ENCODE measurements at regions not wholly inside any gene's neighbourhood (a gene's known extent, or its start where the extent isn't known, plus 50 kb on each side); places are given as distances from the start of the nearest gene placed in this dataset.

DNA sequence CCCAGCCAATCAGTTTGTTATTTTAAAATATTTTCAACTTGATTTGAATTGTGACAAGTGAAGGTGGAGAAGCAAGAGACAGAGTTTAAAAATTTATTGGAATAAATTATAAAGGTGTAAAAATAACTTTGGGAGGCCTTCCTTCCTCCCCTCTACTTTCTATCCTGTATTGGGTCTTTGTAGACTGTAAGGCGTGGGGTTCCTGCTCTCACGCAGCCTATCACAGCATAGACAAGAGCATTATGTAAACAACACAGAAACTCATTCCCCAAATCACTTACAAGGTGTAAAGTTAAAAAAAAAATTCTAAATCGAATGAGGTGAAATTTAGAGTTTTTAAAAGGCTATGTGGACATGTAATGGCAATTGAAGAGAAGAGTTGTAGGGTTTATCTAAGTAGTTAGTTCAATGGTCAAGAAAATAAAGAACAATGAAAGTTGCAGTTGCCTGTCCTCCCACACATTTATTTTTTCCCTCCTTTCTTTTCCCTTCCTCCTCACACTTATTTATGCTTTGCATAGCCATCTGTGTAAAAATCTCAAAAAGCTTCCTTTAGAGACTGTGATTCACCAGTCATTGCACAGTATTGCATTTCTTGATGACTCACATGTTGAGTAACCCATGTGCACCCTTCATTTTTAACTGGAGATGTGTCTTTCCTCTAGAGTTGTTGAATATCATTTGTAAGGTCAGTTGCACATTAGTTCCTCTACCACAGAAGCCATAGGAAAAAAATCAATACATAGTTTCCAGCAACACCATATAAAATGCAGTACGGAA lies 242.2 kb downstream of the PTPRC start:
- Histone ChIP-seq H3K4me3 (no peak overlapping the region), H3K9me3 (no peaks in the 10 kb centered on the region), H3K4me1 (peaks cover 0 to 5% (median 0%) of the 10 kb centered on the region in 4 donors), H3K27ac (replicated peaks in 1 of 4) (no peak overlapping the region), H3K27me3 (no peaks in the 10 kb centered on the region), H3K36me3 (no peaks in the 10 kb centered on the region)
- TF ChIP-seq POLR2AphosphoS5 (IDR thresholded peaks at IDR 0.05) (no peak), EP300 (IDR thresholded peaks at IDR 0.05) (no peak), POLR2A (IDR thresholded peaks at IDR 0.05; ENCODE audit: low read depth) (no peak)
- intact Hi-C loops (cut with DNase I): no loop called here
- DNase-seq (ENCODE audit: extremely low spot score): no peak
- WGBS: 90% methylated on average over 4 of the region's 4 CpGs

- no peak overlapping the region for H3K4me3 ChIP-seq
- H3K36me3 ChIP-seq: no peaks in the 10 kb centered on the region
- intact Hi-C loops (cut with DNase I): no loop called here
- no peak overlapping the region for H3K27ac ChIP-seq (replicated peaks in 1 of 4)
- peaks cover 0 to 5% (median 0%) of the 10 kb centered on the region in 4 donors for H3K4me1 ChIP-seq
- DNase-seq (ENCODE audit: extremely low spot score): no peak
- no peaks in the 10 kb centered on the region for H3K9me3 ChIP-seq
- H3K27me3 ChIP-seq: no peaks in the 10 kb centered on the region
- no peak for TF ChIP-seq CTCF (IDR thresholded peaks at IDR 0.05)
- TF ChIP-seq EP300 (IDR thresholded peaks at IDR 0.05): no peak
- TF ChIP-seq POLR2AphosphoS5 (IDR thresholded peaks at IDR 0.05): no peak
- no peak for TF ChIP-seq POLR2A (IDR thresholded peaks at IDR 0.05; ENCODE audit: low read depth)
Observed at GRCh38 chr1:198883184-198883583, 244.3 kb downstream of the PTPRC start.

DNA sequence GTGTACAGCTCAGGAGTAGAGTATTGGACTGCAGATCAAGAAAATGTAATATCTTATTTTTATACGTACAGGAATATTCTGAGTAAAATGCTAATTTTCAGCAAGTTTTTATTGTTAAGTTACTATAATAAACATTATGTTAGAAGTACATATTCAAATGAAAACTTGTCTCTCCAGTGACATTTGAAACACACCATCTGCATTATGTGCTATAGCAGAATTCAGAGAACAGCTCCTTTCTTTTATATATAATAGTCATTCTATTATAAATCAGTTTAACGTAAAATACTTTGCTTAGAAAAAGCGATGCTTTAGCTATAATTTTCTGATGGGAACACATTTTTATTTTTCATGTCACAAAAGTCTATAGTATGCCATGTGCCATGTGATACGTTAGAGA lies 249.0 kb downstream of the PTPRC start:
- Histone ChIP-seq H3K9me3 (no peaks in the 10 kb centered on the region), H3K27me3 (no peaks in the 10 kb centered on the region), H3K36me3 (no peaks in the 10 kb centered on the region), H3K4me1 (no peaks in the 10 kb centered on the region), H3K4me3 (no peak overlapping the region), H3K27ac (replicated peaks in 1 of 4) (no peak overlapping the region)
- DNase-seq (ENCODE audit: extremely low spot score): no peak
- 69% methylated on average over 4 of the region's 4 CpGs for WGBS
- intact Hi-C loops (cut with DNase I): no loop called here
- TF ChIP-seq CTCF (IDR thresholded peaks at IDR 0.05): no peak
- no peak for TF ChIP-seq POLR2A (IDR thresholded peaks at IDR 0.05; ENCODE audit: low read depth)

DNA sequence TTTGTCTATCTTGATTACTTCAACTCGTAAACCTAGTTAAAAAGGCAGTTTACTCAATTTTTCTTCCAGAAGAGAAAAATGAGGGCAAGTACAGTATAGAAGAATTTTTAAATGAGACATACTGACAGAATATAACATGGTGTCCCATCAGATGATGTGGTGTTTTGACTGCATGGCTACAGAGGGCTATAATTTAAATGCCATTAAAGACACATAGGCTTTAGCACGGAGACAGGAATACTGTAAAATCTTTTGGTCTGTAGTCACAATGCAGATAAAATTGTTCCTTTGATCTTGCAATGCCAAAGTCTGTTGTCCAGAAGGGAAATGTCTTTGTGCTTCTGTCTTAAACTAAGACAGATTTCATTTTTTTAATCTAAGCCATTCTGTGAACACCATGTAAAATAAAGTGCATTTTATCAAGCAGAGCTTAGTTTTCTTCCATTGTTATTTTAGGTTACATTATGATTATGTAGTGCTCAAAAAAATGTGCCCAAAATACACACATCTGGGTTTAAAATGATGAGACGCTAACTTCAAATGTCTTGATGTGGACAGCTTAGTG lies 249.6 kb downstream of the PTPRC start:
- H3K36me3 ChIP-seq: no peaks in the 10 kb centered on the region
- no peak overlapping the region for H3K4me3 ChIP-seq
- no peaks in the 10 kb centered on the region for H3K27me3 ChIP-seq
- no peak for DNase-seq (ENCODE audit: extremely low spot score)
- H3K4me1 ChIP-seq: no peaks in the 10 kb centered on the region
- intact Hi-C loops (cut with DNase I): no loop called here
- WGBS: 93% methylated on average over 3 of the region's 3 CpGs
- TF ChIP-seq POLR2A (IDR thresholded peaks at IDR 0.05; ENCODE audit: low read depth): no peak
- TF ChIP-seq POLR2AphosphoS5 (IDR thresholded peaks at IDR 0.05): no peak
- TF ChIP-seq EP300 (IDR thresholded peaks at IDR 0.05): no peak
- no peak for TF ChIP-seq CTCF (IDR thresholded peaks at IDR 0.05)
- H3K27ac ChIP-seq (replicated peaks in 1 of 4): no peak overlapping the region
- H3K9me3 ChIP-seq: no peaks in the 10 kb centered on the region

DNA sequence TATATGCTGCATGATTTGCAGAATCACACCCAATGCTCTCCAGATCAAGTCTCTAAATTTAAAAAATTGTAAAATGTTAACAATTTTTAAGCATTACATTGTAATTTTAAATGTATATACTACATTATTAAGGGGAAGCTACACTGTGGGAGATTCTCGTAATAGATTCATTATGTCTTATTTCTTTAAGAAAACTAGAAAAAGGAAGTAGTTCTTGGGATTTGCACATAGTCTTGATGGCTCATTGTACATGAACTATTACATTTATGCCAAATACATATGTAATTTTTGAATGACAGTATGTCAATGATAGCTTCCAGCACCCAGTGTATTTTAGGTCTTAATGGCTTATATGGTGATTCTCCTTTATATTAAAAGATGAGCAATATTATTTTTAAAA lies 250.3 kb downstream of the PTPRC start:
- H3K27ac ChIP-seq (replicated peaks in 1 of 4): no peak overlapping the region
- no peak for DNase-seq (ENCODE audit: extremely low spot score)
- no peaks in the 10 kb centered on the region for H3K27me3 ChIP-seq
- no peak overlapping the region for H3K4me3 ChIP-seq
- no peaks in the 10 kb centered on the region for H3K36me3 ChIP-seq
- intact Hi-C loops (cut with DNase I): no loop called here
- 81% methylated on average over 1 of the region's 1 CpG for WGBS
- no peak for TF ChIP-seq EP300 (IDR thresholded peaks at IDR 0.05)
- TF ChIP-seq POLR2AphosphoS5 (IDR thresholded peaks at IDR 0.05): no peak
- no peak for TF ChIP-seq POLR2A (IDR thresholded peaks at IDR 0.05; ENCODE audit: low read depth)
- no peak for TF ChIP-seq CTCF (IDR thresholded peaks at IDR 0.05)
- H3K9me3 ChIP-seq: no peaks in the 10 kb centered on the region
- no peaks in the 10 kb centered on the region for H3K4me1 ChIP-seq
